Stimulated activated CD8-positive, alpha-beta memory T cell treated with anti-CD3 and anti-CD28 coated beads, Interleukin-4, amount 100 ng/mL, for 24 hours (primary cell): ENCODE measurements at regions not wholly inside any gene's neighbourhood (a gene's known extent, or its start where the extent isn't known, plus 50 kb on each side); places are given as distances from the start of the nearest gene placed in this dataset.

Experiments
- DNase-seq: peaks from one replicate; pipeline ENCODE4 v3.0.0-alpha.2; 2020; ENCODE audit warnings: low read depth

- no peak for DNase-seq
Measured at GRCh38 chr18:8536922-8537321, 72.3 kb upstream of the RAB12 start.

- DNase-seq = no peak
Measured at GRCh38 chr18:8537400-8537799, 71.8 kb upstream of the RAB12 start.

- no peak for DNase-seq
Measured at GRCh38 chr18:8538935-8539334, 70.3 kb upstream of the RAB12 start.

- DNase-seq = no peak
Measured at GRCh38 chr18:8546677-8547076, 62.6 kb upstream of the RAB12 start.

- no peak for DNase-seq
Measured at GRCh38 chr18:8548186-8548585, 61.1 kb upstream of the RAB12 start.

GRCh38 chr18:8549254-8549757, 59.9 kb upstream of the RAB12 start:
- no peak for DNase-seq

- no peak for DNase-seq
Measured at GRCh38 chr18:8552151-8552550, 57.1 kb upstream of the RAB12 start.

- DNase-seq = no peak
Measured at GRCh38 chr18:8554354-8554753, 54.9 kb upstream of the RAB12 start.

- DNase-seq = no peak
Measured at GRCh38 chr18:8556424-8556823, 52.8 kb upstream of the RAB12 start.
